HG02610 (cell line): ENCODE measurements at regions not wholly inside any gene's neighbourhood (a gene's known extent, or its start where the extent isn't known, plus 50 kb on each side); places are given as distances from the start of the nearest gene placed in this dataset.

Source experiments
- ATAC-seq: cut with Tn5 transposase; IDR thresholded peaks from one replicate; pipeline ENCODE4 v1.9.1; 2021; ENCODE audit warnings: mild to moderate bottlenecking, moderate library complexity; ENCODE audit not compliant: unreplicated experiment

- no peak for ATAC-seq
Observed at GRCh38 chr12:61655241-61655640, 605.0 kb upstream of the USP15 start.

GRCh38 chr12:61667676-61668075 lies 592.5 kb upstream of the USP15 start:
- ATAC-seq = no peak

GRCh38 chr12:61676520-61676919 lies 583.7 kb upstream of the USP15 start:
- no peak for ATAC-seq

GRCh38 chr12:61687407-61687806 lies 572.8 kb upstream of the USP15 start:
- ATAC-seq = no peak

GRCh38 chr12:61694214-61694613 lies 566.0 kb upstream of the USP15 start:
- no peak for ATAC-seq

GRCh38 chr12:61701471-61701870 lies 558.7 kb upstream of the USP15 start:
- ATAC-seq = no peak

GRCh38 chr12:61706783-61707182 lies 553.4 kb upstream of the USP15 start:
- ATAC-seq = no peak

GRCh38 chr12:61713121-61713520 lies 547.1 kb upstream of the USP15 start:
- ATAC-seq = no peak

- no peak for ATAC-seq
Observed at GRCh38 chr12:61717986-61718385, 542.2 kb upstream of the USP15 start.

GRCh38 chr12:61739925-61740324 lies 520.3 kb upstream of the USP15 start:
- no peak for ATAC-seq

GRCh38 chr12:61750604-61751003 lies 509.6 kb upstream of the USP15 start:
- no peak for ATAC-seq

GRCh38 chr12:61754214-61754613 lies 506.0 kb upstream of the USP15 start:
- no peak for ATAC-seq

GRCh38 chr12:61757831-61758505 lies 502.2 kb upstream of the USP15 start:
- ATAC-seq = no peak

- no peak for ATAC-seq
Observed at GRCh38 chr12:61758661-61759060, 501.5 kb upstream of the USP15 start.

GRCh38 chr12:61765926-61766325 lies 494.3 kb upstream of the USP15 start:
- no peak for ATAC-seq

GRCh38 chr12:61780435-61780834 lies 479.8 kb upstream of the USP15 start:
- ATAC-seq = no peak

- ATAC-seq = no peak
Observed at GRCh38 chr12:61781021-61781581, 479.1 kb upstream of the USP15 start.

- no peak for ATAC-seq
Observed at GRCh38 chr12:61796846-61797245, 463.4 kb upstream of the USP15 start.

- no peak for ATAC-seq
Observed at GRCh38 chr12:61797266-61797665, 462.9 kb upstream of the USP15 start.

GRCh38 chr12:61798778-61799177 lies 461.4 kb upstream of the USP15 start:
- ATAC-seq = no peak

- ATAC-seq = no peak
Observed at GRCh38 chr12:61804301-61804700, 455.9 kb upstream of the USP15 start.

- ATAC-seq = no peak
Observed at GRCh38 chr12:61808856-61809255, 451.3 kb upstream of the USP15 start.

- no peak for ATAC-seq
Observed at GRCh38 chr12:61810486-61810885, 449.7 kb upstream of the USP15 start.
